GM12874 (cell line): ENCODE measurements at regions not wholly inside any gene's neighbourhood (a gene's known extent, or its start where the extent isn't known, plus 50 kb on each side); places are given as distances from the start of the nearest gene placed in this dataset.

ENCODE experiments used
- CTCF ChIP-seq: IDR thresholded peaks from 2 replicates; pipeline ENCODE4 v1.5.1; 2011; ENCODE audit warnings: low read depth, mild to moderate bottlenecking, control low read depth, low read length, moderate library complexity; ENCODE audit not compliant: insufficient read depth

GRCh38 chr5:2014058-2014610 lies 131.4 kb upstream of the IRX4 start:
- TF ChIP-seq CTCF = no peak

GRCh38 chr5:2013301-2014057 lies 130.8 kb upstream of the IRX4 start:
- TF ChIP-seq CTCF = no peak

- no peak for TF ChIP-seq CTCF
Observed at GRCh38 chr5:2012885-2013284, 130.2 kb upstream of the IRX4 start.

- no peak for TF ChIP-seq CTCF
Observed at GRCh38 chr5:2011481-2012411, 129.0 kb upstream of the IRX4 start.

GRCh38 chr5:2010940-2011339 lies 128.2 kb upstream of the IRX4 start:
- no peak for TF ChIP-seq CTCF

- TF ChIP-seq CTCF = no peak
Observed at GRCh38 chr5:2009986-2010914, 127.5 kb upstream of the IRX4 start.
